NCI-H460 (cell line): ENCODE measurements at regions not wholly inside any gene's neighbourhood (a gene's known extent, or its start where the extent isn't known, plus 50 kb on each side); places are given as distances from the start of the nearest gene placed in this dataset.

Experiments used
- DNase-seq: peaks from one replicate; pipeline ENCODE4 v3.0.0-alpha.2; 2016; ENCODE audit warnings: low read depth; ENCODE audit errors: extremely low read depth

DNA sequence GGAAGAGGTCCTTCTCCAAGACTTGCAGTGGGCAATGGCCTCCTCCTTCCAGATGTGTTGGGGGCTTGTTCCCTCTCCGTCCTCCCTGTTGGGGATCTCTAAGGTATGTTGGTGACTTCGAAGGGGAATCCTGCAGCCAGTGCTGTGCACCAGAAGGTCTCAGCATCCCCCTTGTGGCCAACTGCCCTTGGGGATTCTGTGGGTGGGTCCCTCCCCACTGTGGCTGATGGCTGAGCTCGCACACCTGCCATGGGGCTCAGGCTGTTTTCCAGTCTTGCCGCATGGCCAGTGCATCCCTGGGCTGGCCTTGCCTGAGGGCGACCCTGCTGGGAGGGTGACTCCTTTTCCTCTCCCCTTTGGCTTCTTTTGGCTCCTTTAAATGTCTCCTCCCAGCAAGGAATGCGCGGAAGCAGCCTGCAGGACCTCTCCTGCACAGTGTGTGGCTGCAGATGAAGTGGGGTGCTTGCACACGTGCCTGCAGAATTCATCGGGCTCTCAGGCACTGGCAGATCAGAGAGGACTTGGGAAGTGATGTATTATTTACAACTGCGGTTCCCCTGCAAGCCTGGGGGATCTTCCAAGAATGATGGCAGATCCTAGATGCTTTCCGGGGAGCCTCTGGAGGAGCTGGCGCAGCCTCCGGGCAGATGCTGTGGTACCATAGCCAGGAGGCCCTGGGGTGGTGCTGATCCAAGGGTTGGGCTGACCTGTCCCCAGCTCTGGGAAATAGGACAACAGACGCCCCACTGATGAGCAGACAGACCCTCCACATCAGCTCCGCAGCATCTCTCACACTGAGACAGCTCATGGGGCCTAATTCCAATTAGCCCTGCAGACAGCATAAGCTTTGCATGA lies 410.0 kb downstream of the TCERG1L start:
- no peak for DNase-seq

DNA sequence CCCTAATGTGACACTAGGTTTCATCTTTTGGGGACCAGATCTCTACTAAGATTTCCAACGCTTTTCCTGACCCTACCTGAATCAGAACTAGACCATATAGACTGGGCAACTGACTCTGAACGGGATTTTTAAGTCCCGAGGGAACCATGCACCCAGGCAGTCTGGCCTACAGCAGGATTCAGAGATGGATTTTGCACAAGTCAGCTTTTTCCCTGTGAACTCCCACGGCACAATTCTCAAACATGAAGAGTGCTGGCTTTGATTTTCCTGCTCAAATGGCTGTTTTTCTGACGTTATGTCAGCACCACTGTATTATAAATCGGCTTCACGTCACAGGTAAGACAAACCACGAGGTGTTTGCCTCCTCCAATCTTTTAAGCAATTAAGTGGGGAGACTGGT lies 409.1 kb downstream of the TCERG1L start:
- DNase-seq: no peak

DNA sequence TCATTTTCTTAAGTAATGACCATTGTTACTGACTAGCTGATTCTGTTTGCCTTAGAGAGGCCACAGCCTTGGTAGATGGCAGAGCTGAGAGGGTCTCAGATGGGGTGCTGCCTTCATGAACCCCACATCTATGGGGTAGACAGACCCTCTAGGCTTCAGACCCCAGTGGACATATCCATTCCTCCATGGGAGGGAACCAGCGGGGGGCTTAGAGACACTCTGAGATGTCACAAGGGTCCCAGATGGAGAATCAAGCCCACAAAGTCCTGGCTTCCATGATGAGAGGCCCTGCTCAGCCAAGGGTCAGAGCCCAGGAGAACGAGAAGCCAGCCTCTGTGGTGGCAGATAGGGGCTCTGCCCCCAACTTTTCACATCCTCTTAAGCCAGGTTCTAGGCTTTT lies 408.6 kb downstream of the TCERG1L start:
- no peak for DNase-seq

DNA sequence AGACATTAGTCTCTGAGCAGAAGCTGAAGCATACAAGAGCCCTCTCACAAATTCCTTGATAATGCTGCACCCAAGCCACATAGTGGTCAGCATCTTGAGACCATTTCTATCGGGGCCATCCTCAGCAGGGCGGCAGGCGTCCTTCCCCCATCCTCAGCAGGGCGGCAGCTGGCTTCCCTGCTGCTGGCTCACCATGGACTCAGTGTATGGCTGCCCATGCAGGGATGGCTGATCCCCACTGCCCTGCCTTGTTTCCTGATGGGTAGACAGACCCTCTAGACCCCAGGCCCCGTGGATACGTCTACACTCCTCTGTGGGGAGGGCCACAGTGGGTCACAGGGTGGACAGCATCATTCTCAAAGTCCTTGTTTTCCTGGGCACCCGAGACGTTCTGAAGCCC lies 406.8 kb downstream of the TCERG1L start:
- DNase-seq: no peak

DNA sequence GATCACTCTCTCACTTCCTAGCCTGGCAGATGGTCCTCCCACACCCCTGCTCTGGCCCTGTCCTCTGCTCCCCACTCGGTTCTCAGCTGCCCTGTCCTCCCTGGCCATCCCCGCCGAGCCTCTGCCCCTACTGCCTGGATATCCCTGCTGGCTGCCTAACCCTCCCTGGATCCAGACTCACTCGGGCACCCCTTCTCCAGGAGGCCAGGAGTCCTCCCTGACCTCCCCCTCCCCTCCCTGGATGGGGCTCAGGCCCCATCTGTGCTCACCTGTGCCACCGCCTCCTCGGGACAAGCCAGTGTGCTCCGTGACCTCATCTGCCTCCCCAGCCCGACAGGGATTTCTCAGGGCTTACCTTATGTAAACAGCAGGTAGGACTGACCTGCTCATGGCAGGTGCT lies 406.1 kb downstream of the TCERG1L start:
- no peak for DNase-seq

DNA sequence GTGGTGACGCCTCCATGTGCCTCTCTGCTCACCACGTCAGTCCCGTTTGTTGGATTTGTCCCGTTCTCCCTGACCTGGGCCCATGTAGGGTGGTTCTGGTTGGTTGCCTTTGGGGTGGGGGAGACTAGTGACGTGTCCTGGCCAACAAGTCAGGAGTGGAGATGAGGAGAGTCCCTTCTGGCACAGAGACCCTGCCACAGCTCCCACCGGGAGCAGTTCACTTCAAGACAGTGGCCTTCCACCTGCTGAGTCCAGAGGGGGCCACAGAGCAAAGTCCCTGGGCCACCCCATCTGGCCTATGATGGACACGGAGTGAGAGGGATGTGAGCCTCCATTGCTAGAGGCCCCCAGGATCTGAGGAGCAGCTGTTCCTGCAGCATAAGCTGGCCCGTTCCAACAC lies 405.6 kb downstream of the TCERG1L start:
- no peak for DNase-seq

DNA sequence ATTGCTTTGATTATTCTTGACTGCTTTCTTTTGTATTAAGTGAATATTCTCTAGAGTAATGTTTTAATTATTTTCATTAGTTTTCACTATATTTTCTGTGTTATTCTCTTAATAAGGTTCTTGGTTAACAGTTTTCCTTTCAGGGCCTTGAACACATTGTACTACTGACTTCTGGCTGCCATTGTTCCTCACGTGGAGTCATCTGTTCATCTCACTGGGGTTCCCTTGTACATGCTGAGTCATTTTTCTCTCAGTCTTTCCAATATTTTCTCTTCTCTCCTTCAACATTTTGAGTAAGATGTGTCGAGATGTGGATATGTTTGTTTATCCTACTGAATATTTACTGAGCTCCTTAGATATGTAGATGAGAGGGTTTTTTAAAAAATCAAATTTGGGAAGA lies 400.7 kb downstream of the TCERG1L start:
- DNase-seq: no peak

DNA sequence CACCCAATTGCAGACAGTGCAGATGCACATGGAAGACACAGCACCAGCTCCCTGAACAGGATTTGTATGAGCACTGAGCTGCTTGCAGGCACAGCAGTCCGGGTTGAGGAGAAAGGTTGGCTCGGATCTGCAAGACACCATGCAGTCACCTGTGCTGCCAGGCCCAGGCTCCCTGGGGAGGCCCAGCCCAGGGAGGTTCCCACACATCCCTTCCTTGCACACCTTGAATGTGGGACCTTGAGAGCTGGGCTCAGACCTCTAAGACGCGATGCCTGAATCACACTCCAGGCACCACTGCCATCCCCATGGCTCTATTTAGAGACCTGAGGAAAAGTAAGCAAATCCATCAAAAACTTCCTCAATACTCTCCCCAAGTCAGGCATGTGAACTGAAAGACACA lies 397.7 kb downstream of the TCERG1L start:
- DNase-seq: no peak

DNA sequence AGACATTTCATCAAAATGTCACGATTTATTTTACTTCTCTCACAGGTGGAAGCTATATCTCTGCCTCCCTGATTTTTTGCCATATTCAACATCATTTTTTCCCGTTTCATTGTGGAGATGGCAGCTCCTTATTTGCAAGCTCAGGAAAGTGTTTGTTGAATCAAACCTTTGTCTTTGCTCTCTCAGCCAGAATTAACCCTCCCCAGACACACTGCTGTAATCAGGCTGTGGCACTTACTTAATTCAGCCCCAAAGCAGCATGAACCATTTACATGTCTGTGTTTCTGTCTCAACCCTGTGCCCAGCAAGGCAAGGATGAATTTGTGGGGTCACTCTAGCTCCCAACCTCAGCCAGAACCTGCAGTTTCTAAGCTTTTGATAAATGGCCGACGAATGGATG lies 397.2 kb downstream of the TCERG1L start:
- no peak for DNase-seq

DNA sequence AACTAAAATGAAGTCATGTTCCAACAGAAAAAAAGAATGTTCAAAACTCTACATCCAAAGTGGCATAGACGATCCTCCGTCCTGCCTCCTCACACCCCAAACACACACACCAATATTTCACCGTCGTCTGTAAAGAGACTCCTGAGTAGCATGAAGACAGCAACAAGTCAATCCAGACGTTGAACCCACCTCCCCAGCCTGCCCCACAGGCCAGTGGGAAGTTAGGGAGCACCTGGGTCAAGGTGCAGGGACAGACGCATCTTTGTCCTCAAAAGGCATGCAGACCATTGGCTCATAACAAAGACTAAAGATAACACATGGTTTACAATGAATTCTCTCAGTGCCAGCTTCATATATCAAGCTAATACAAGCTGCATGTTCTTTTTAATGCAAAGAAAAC lies 396.5 kb downstream of the TCERG1L start:
- DNase-seq: no peak

DNA sequence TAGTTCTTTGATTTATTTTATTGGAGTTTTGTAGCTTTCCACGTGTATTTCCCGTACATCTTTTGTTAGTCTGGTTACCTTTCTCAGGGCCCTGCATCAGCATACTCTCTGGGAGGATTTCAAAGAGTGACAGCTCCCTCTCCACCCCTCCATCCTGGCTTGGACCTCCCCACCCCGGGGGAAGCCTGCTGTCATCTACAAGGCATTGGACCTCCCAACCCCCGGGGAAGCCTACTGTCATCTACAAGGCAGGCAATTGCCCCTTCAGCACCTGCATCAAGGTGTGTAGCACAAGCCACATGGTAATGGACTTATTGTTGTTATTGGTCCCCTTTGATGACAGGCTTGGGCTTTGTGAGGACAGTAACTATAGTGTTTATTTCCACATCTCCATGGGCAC lies 390.1 kb downstream of the TCERG1L start:
- no peak for DNase-seq

DNA sequence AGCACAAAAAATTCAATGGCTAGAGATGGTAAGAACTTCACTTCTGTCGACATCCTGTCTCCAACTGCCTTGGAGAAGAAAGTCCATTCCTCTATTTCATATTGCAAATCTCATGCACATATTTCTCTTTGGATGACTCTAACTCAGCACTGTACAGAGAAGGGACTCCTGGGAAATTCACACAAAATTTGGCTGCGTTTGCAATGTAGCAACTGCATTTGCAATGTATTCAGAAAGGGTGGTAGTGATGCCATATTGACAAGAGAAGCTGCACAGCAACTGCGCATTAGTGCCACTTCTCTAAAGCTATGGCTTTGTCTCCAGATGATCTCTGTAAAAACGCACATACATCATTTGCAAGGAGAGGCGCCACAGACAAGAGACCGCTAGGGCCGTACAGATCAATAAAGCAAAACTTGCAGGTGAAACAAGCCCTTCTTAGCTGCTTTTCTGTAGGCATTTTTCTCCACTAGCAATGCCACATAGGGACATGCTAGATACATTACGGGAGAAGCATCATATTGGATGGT lies 389.5 kb downstream of the TCERG1L start:
- no peak for DNase-seq

DNA sequence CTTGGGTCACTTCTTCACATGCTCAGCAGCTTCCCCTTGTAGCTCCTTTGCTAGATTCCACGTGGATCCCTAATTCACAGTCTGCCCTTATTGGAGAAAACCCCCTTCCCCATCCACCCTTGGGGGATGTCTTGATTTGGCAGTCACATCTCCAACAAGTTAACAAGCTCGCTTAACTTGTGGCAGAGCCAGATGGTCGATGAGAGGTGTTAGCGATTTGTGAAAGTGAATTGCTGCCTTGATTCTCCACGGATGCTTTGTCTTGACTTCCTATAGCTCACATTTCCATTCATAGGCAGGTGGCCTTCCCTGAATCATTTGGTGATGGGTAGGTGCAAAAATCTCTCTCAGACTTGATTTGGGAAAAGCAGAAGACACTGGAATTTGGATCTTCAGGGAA lies 387.9 kb downstream of the TCERG1L start:
- no peak for DNase-seq

DNA sequence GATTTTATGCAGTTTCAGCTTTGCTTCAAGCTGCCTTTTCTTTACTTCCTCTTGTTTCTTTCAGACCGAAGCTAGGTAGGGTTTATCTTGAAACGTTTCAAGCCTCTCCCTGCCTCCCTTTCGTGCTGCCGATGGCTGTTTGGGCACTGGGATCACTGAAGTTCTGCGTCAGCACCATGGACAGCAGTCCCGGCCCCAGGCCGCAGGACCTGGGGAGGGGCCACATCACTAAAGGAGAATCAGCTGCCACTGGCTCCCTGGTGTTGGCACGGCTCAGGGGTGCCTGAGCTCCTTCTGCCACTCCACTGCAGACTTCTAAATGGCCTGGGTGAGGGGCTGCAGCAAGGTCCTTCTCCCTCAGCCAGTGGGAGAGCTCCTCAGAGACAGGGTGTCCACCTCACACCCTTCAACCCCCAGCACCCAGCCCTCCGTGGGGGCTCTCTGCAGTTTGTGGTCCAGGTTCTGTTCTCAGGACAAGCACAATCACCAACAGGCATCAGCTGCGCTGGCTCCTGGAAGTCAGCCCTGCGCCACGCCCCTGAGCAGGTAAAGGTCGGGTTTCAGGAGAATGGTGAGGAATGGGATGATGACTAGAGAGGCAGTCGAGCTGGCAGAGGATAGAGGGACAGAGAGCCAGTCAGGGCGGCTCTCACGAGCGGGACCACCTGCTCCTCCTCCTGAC lies 387.2 kb downstream of the TCERG1L start:
- DNase-seq: no peak

DNA sequence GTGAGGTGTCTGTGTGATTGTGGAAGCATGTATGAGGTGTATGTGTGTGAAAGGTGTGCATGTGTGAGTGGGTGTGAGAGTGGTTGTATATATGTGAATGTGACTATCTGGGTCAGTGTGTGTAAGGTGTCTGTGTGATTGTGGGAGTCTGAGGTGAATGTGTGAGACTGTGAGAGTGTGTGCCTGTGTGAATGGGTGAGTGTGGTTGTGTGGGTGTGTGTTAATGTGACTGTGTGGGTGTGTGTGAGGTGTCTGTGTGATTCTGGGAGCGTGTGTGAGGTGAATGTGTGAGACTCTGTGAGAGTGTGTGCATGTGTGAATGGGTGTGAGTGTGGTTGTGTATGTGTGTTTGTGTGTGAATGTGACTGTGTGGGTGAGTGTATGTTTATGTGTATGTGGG lies 385.1 kb downstream of the TCERG1L start:
- DNase-seq: no peak

DNA sequence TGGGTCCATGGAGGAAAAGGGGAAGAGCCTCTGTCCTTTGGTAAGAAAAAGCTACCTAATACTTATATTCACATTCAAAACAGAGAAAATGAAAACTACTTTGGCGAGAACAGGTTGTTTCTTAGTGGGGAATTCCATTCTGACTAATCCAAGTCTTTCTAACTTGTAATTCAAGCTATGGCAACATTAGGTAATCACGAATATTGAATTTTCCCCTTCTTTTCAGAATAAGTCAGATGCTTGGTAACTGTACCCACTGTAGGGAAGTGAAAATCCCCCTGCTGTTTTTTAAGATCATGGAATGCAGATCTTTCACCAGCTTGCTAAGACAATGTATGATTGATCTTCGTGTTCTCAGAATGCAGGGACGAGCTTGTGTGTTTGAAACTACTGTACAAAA lies 384.4 kb downstream of the TCERG1L start:
- DNase-seq: no peak

DNA sequence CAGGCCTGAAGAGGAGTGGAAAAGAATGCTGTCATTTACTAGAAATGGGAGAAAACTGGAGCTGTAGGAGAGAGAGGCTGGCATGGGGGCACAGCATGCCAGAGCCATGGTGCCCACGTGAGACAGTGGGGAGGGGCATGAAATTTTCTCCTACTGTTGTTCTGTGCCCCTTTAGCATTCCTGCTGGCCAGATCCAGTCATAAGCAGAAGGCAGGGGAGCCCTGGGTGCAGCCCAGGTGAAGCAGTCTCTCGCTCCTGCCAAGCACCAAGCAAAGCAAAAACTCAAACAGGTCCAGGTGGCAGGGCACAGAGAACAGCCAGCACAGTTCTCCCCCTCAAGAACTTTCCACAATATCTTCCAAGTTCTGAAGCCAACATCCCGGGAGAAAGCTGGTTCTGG lies 383.2 kb downstream of the TCERG1L start:
- DNase-seq: no peak

DNA sequence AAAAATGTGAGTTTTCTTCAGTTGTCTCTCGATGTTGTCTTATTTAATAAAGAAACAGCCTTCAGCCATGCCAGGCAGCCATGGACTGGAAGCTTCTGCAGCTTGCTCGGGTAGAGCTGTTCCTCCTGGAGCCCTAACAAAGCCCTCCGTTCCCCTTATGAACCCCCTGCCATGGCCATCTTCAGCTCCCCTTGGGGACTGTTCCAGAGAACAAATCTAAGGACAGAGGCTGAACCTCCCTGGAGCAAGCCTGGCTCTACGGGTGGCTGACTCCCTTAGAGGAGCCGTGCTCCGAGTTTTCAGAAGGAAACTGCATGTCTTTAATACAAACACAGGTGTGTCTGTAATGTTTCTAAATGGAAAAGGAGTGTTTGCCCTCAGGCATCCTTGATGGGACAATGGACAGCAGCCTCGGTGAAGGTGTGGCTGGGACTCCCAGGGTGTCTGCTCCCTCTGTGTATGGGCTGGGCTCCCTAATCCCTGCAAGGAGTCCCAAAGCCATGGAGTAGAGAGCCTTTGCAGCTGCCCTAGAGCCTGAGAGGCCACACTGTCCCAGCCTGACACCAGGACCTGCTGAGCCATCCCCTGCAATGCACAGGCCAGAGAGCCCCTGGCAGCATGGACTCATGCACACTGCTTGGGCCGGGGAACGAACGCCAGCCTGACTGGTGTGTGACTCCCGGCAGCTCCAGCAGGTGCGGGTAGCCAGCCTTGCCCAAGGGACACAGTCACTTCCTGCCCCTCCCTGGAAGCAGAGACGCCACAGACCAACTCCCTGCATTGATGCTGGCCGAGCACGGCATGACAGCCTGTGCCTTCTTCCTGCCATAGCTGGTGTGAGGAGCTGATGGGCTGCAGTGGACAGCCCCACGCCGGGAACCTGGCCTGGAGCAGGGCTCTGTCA lies 381.8 kb downstream of the TCERG1L start:
- DNase-seq: no peak

DNA sequence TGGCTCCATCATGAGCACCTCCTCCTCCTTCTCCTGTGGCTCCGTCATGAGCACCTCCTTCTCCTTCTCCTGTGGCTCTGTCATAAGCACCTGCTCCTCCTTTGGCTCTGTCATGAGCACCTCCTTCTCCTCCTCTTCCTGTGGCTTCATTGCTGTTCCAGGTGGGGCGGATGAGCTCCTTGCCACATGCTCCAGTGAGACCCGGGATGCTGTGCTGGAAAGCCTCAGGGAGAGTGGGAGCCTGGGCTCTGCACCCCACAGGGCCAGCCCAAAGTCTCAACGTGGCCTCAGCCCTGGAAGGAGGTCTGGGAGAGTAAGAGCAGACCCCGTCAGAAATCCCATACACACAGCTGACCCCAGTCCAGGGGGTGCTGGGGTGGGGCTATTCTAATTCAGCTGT lies 380.7 kb downstream of the TCERG1L start:
- DNase-seq: no peak

DNA sequence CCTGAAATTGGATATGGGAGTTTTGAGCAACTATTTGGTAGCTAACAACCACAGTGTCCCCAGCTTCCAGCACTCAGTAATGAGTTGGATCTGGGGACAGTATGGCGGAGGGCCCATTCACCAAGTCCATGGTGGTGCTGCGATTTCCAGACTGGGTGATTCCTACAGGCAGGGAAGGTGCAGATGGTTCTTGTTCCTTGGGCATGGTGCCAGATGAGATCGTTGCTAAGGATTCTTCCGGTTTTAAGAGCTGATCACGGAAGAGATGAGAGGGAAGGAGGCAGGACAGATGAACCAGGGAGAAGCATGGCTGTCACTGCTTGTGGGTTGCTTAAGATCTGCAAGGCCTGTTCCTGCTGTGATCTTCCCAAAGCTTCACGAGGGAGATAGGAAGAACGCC lies 380.3 kb downstream of the TCERG1L start:
- no peak for DNase-seq

DNA sequence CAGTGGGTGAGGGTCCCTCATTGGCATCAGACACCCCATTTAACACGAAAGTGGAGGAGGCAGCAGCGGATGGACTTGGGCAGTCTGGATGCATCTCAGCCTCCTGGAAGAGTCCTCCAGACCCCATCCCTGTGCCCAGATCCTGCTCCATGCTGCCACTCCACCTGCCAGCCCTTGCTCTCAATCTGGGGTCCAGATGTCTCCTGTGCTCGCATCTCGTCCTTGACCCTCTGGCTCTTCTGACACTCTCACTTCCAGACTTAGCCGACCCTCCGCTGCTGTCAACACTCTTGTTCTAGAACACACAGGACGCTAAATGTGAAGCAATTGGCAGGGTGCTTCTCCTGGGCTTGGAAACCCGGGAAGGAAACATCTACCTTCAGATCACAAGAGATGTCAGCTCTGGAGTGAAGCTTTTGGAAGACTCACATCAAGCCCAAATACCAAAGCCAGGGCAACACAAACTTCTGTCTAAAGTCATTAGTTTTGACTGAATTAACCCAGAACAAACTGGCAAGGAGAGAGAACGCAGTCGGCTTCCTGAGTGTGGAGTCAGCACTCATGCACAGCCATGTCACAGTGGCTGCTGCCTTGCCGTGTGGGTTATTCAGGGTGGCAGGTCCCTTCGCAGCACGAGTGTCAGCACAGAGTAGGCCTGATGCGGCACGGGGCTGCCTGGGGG lies 379.1 kb downstream of the TCERG1L start:
- no peak for DNase-seq
